ENCODE measurements at regions not wholly inside any gene's neighbourhood (a gene's known extent, or its start where the extent isn't known, plus 50 kb on each side); places are given as distances from the start of the nearest gene placed in this dataset.

DNA sequence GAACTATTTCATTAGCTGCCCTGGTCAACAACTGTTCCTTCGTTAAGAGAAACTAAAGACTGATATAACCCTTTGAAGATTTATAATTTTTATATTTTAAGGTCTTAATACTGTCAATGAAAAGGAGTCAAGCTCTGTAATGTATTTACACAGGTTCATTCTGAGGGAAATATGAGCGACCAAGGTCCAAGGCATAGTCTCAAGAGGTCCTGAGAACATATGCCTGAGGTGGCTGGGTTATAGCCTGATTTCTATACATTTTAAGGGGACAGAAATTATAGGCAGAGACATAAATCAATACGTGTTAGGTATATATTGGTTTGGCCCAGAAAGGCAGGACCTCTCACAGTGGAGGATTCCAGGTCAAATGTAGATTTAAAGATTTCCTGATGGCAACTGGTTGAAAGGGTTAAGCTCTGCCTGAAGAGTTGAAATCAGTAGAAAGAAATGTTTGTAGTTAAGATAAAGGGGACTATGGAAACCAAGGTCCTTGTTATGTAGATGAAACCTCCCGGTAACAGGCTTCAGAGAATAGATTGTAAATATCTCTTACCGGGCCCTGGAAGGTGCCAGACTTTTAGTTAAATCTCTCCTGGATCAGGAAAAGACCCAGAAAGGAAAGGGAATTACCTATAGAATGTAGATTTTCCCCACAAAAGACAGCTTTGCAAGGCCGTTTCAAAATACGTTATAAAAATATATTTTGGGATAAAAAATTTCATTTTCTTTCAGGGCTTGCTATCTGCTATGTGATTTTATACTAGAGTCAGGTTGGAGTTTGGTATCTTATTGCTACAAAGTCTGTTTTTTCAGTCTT is 107.3 kb upstream of the PRLR start:
- H3K27me3 ChIP-seq (ENCODE audit: control insufficient read depth, insufficient read depth, low read length), result no peaks in the 10 kb centered on the region
- no peak overlapping the region for H3K4me2 ChIP-seq (ENCODE audit: extremely low read depth, insufficient read depth, low read length)
- no peaks in the 10 kb centered on the region for H4K20me1 ChIP-seq (ENCODE audit: control insufficient read depth, extremely low read depth, insufficient read depth, low read length)
- H3K9ac ChIP-seq (ENCODE audit: insufficient read depth, low read length), result no peak overlapping the region
- DNase-seq (ENCODE audit: low read depth in 2 of 2), result no peak
- no peak overlapping the region for H2AFZ ChIP-seq (ENCODE audit: low read length)
- H3K4me3 ChIP-seq (replicated peaks in 1 of 4; ENCODE audit: control extremely low read depth in 1 of 4, insufficient read depth in 1 of 4, low read depth in 3 of 4, low read length in 4 of 4), result no peak overlapping the region
- H3K9me3 ChIP-seq (ENCODE audit: control insufficient read depth, insufficient read depth, low read depth, low read length), result no peaks in the 10 kb centered on the region
- no peaks in the 10 kb centered on the region for H3K79me2 ChIP-seq (ENCODE audit: control insufficient read depth, insufficient read depth, low read length)
- no peak overlapping the region for H3K27ac ChIP-seq (ENCODE audit: insufficient read depth, low read length)
- no peaks in the 10 kb centered on the region for H3K4me1 ChIP-seq (ENCODE audit: control insufficient read depth, extremely low read depth, insufficient read depth, low read length)
- no peak for TF ChIP-seq EZH2 (IDR thresholded peaks at IDR 0.05; ENCODE audit: low read length, missing control alignments)
- TF ChIP-seq, protein P1, sequence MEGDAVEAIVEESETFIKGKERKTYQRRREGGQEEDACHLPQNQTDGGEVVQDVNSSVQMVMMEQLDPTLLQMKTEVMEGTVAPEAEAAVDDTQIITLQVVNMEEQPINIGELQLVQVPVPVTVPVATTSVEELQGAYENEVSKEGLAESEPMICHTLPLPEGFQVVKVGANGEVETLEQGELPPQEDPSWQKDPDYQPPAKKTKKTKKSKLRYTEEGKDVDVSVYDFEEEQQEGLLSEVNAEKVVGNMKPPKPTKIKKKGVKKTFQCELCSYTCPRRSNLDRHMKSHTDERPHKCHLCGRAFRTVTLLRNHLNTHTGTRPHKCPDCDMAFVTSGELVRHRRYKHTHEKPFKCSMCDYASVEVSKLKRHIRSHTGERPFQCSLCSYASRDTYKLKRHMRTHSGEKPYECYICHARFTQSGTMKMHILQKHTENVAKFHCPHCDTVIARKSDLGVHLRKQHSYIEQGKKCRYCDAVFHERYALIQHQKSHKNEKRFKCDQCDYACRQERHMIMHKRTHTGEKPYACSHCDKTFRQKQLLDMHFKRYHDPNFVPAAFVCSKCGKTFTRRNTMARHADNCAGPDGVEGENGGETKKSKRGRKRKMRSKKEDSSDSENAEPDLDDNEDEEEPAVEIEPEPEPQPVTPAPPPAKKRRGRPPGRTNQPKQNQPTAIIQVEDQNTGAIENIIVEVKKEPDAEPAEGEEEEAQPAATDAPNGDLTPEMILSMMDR (conservative IDR thresholded peaks at IDR 0.05 in 1 of 2, IDR thresholded peaks at IDR 0.05 in 1 of 2; ENCODE audit: low read depth in 1 of 2, low read length in 2 of 2), result no peak
- no peaks in the 10 kb centered on the region for H3K36me3 ChIP-seq (ENCODE audit: control insufficient read depth, insufficient read depth, low read length)

DNA sequence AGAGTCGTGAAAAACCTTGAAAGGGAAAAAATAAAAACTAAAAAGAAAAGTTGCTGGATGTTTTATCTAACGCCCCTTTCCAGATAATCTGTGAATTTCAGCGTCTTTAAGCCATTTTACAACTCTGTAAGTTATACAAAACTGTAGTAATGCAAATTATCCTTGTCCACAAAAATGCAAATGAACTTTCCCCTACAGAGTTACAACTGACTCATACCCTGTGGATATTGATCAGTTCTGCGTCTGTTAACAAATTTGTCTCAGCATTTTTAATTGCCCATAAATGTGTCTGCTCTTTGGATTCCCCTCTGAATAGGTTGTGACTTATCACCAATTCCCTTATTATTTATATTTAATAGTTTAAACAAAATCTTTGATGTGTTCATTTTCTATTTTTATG is 105.9 kb upstream of the PRLR start:
- no peaks in the 10 kb centered on the region for H3K27me3 ChIP-seq (ENCODE audit: control insufficient read depth, insufficient read depth, low read length)
- H3K36me3 ChIP-seq (ENCODE audit: control insufficient read depth, insufficient read depth, low read length), result no peaks in the 10 kb centered on the region
- no peak overlapping the region for H3K4me3 ChIP-seq (replicated peaks in 1 of 4; ENCODE audit: control extremely low read depth in 1 of 4, insufficient read depth in 1 of 4, low read depth in 3 of 4, low read length in 4 of 4)
- no peaks in the 10 kb centered on the region for H4K20me1 ChIP-seq (ENCODE audit: control insufficient read depth, extremely low read depth, insufficient read depth, low read length)
- H3K27ac ChIP-seq (ENCODE audit: insufficient read depth, low read length), result no peak overlapping the region
- H3K9ac ChIP-seq (ENCODE audit: insufficient read depth, low read length), result no peak overlapping the region
- no peak for TF ChIP-seq EZH2 (IDR thresholded peaks at IDR 0.05; ENCODE audit: low read length, missing control alignments)
- TF ChIP-seq, protein P1 (conservative IDR thresholded peaks at IDR 0.05 in 1 of 2, IDR thresholded peaks at IDR 0.05 in 1 of 2; ENCODE audit: low read depth in 1 of 2, low read length in 2 of 2), result no peak
- no peaks in the 10 kb centered on the region for H3K79me2 ChIP-seq (ENCODE audit: control insufficient read depth, insufficient read depth, low read length)
- no peak for DNase-seq (ENCODE audit: low read depth in 2 of 2)
- no peaks in the 10 kb centered on the region for H3K9me3 ChIP-seq (ENCODE audit: control insufficient read depth, insufficient read depth, low read depth, low read length)
- H3K4me1 ChIP-seq (ENCODE audit: control insufficient read depth, extremely low read depth, insufficient read depth, low read length), result no peaks in the 10 kb centered on the region
- H3K4me2 ChIP-seq (ENCODE audit: extremely low read depth, insufficient read depth, low read length), result no peak overlapping the region
- no peak overlapping the region for H2AFZ ChIP-seq (ENCODE audit: low read length)

DNA sequence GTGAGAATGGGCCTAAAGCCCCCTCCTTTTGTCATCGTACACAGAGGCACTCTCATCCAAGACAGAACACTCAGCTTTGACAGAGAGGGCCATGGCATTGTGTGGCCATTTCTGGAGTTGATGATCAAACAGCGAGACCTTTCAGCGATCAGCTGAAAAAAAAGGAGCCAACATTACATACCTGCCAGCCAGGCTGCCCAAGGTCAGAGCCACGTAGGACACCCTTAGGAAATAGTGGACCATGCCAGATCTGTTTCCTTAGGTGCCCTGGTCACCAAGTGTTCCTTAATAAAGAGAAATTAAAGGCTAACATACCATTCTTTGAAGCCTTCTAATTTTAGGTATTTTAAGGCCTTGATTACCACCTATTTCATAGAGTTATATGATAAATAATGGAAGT is 105.5 kb upstream of the PRLR start:
- DNase-seq (ENCODE audit: low read depth in 2 of 2), result no peak
- Histone ChIP-seq H3K9me3 (ENCODE audit: control insufficient read depth, insufficient read depth, low read depth, low read length) (no peaks in the 10 kb centered on the region), H3K4me1 (ENCODE audit: control insufficient read depth, extremely low read depth, insufficient read depth, low read length) (no peaks in the 10 kb centered on the region), H3K36me3 (ENCODE audit: control insufficient read depth, insufficient read depth, low read length) (no peaks in the 10 kb centered on the region), H3K27ac (ENCODE audit: insufficient read depth, low read length) (no peak overlapping the region), H3K79me2 (ENCODE audit: control insufficient read depth, insufficient read depth, low read length) (no peaks in the 10 kb centered on the region), H3K4me3 (replicated peaks in 1 of 4; ENCODE audit: control extremely low read depth in 1 of 4, insufficient read depth in 1 of 4, low read depth in 3 of 4, low read length in 4 of 4) (no peak overlapping the region), H3K9ac (ENCODE audit: insufficient read depth, low read length) (no peak overlapping the region), H2AFZ (ENCODE audit: low read length) (no peak overlapping the region), H3K4me2 (ENCODE audit: extremely low read depth, insufficient read depth, low read length) (no peak overlapping the region), H3K27me3 (ENCODE audit: control insufficient read depth, insufficient read depth, low read length) (no peaks in the 10 kb centered on the region), H4K20me1 (ENCODE audit: control insufficient read depth, extremely low read depth, insufficient read depth, low read length) (no peaks in the 10 kb centered on the region)
- TF ChIP-seq EZH2 (IDR thresholded peaks at IDR 0.05; ENCODE audit: low read length, missing control alignments), result no peak

Measured in fibroblast of lung (primary cell).